Dermis blood vessel endothelial cell (primary cell): ENCODE measurements at regions not wholly inside any gene's neighbourhood (a gene's known extent, or its start where the extent isn't known, plus 50 kb on each side); places are given as distances from the start of the nearest gene placed in this dataset.
A peak's percentile ranks its signal among the peaks of the same experiment; 100 is the strongest.
"Not testable (repeated sequence)": the region's sequence is repeated elsewhere in the genome, so short reads cannot be mapped to it uniquely, and the experiment has no call there.

ENCODE experiments used
- DNase-seq: peaks from one replicate; pipeline ENCODE4 v3.0.0; 2010

DNA sequence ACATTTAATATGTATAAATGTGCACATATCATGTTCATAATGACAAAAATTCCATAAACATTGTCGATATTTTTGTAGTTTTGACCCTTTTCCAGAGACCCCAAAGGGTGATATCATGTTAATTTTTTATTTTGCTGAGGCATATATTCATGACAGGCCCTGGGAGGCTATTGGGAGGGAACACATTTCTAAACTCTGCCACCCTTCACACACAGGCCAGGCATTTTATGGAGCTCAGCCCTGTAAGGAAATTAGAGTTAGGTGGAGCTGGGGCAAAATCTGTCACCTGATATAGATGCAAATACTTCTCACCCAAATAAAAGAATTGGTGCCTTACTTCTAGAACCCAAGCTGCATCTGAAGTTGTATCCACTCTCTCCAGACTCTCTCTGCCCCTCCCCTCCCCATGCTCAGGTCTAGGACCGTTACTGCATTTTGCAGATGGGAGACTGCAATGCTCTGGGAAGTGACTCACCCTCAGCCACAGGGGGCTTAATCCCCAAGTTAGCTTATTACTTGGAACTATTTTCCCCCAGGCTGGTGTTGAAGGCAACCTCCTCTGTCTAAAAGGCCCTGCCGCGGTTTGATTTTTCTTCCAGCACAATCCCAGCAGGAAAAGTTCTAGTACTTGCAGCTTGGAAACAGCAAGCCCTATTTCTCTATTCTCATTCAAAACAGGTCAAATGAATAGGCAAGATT lies 238.9 kb downstream of the EMP1 start:
- no peak for DNase-seq

DNA sequence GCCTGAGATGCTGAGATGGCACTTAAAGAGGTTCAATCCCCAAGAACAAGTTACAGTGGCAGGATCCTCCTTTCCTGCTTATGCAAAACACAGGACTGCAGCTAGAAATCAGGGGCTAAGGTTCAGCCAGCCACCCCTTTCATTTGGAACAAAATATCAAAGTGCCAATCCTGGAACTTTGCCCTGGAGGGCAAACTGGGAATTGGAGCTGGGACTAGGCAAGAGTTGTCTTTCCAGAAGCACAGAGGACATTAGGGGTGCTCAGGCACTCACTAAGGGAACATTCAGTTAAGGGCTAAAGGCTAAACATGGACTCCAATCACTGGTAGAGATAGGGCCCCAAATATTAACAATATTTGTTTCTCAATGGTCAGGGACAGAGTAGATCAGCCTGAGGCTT lies 237.2 kb downstream of the EMP1 start:
- no peak for DNase-seq

- DNase-seq = no peak
Observed at GRCh38 chr12:13431041-13431440, 234.5 kb downstream of the EMP1 start.

- no peak for DNase-seq
Observed at GRCh38 chr12:13428538-13429265, 232.2 kb downstream of the EMP1 start.

DNA sequence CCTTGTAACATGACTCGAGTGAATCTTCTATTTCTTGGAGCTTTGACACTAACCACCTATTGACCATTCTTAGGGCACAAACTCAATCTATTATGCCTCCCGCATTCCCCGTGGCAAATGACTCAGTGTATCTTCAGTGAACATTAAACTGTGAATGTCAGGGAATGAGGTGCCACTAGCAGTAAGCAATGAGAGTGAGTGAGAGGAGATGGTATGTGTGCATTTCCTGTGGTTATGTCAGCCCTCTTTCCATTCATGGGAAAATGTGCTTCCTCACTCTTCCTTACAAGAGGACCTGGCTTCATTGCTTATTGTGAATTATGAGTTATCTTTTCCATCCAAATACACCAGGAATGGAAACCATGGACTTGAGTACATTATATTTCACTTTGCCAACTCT lies 229.2 kb downstream of the EMP1 start:
- no peak for DNase-seq

GRCh38 chr12:13422291-13422690 lies 225.8 kb downstream of the EMP1 start:
- DNase-seq = no peak

DNA sequence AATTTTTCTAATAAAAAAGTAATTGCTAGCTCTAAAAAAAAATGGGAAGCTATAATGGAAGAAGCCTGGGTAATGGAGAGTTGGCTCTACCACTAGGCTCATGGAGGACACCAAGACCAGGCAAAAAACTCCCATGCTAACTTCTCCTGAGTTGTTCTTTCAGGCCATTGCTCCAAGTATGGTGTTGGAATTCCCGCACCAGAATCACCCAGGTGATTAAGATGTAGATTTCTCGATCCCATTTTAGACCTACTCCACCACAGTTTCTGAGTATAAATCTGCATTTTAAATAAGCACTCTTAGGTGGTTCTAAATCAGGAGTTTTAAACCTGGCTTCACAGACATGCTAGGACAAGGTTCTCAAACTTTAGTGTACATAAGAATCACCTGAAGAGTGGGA lies 221.0 kb downstream of the EMP1 start:
- no peak for DNase-seq

GRCh38 chr12:13411287-13411686 lies 214.8 kb downstream of the EMP1 start:
- no peak for DNase-seq

GRCh38 chr12:13405961-13406703 lies 209.6 kb downstream of the EMP1 start:
- no peak for DNase-seq

DNA sequence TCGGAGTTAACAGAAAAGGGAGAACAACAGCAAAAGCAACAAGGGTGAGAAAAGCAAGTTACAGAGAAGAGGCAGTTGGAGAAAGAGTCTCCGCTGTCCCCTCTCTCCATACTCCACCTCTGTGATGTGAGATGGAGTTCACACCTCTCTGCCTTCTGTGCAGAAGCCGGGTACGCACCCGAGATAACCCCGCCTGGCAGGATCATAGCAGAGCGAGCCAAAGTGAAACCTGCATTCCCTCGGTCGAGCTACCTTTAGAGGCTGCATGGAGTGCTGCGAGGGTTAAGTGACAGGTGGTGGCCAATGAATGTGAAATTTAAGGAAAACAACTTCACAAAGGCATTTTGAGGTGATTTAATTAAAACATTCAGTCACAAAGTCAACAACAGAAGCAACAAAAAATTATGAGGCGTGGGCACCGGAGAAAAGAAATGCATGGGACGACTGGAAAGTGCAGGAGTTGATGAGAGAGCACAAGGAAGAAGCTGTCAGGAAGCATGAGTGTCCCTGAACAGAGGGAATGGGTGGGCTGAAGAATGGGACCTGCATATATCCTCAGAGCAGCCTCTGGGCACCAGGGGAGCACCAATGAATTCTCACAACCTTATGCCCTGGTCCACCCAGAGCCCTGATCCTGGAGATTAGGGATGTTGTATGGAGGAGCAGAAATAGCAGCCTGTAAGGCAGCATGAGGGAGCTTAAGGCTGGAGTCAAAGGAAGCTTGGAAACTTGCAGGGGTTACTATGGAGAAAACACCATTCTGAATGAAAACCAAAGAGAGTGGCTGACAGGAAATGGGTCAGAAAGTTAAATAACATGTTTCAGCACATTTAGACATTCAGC lies 208.3 kb downstream of the EMP1 start:
- no peak for DNase-seq

DNA sequence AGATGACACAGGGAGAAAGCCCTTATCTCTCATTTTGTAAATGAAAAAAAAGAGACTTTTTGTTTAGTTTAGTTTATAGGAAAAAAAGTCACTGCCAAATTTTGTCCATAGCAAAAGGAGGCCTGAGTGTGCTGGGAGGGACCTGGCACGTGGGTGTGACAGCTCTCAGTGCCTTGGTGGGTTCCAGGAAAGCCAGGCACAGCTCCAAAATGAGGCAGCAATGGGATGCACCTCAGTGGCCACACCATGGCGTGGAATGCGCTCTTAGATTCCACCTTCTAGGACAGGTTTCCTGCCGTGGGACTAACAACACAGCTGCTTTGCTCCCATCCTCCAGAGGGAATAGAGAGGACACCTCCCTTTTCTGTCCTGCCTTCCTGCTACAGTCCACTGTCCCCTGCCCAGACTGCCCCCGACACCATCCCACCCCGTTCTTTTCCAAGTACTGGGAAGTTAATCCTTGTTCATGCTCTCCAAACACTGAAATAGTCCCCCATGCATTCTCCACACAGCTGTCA lies 207.6 kb downstream of the EMP1 start:
- DNase-seq = no peak

DNA sequence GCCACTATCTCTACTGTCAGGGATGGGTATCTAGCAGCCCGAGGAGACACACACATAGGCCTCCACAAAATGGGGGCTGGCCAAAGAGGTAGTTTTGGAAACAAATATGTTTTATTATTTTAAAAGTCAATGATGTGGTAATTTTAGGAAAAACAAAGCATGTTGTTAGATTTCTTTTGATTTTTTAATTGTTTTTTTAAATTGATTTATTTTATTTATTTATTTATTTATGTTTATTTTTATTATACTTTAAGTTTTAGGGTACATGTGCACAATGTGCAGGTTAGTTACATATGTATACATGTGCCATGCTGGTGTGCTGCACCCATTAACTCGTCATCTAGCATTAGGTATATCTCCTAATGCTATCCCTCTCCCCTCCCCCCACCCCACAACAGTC lies 194.8 kb downstream of the EMP1 start:
- DNase-seq = not testable (repeated sequence)

DNA sequence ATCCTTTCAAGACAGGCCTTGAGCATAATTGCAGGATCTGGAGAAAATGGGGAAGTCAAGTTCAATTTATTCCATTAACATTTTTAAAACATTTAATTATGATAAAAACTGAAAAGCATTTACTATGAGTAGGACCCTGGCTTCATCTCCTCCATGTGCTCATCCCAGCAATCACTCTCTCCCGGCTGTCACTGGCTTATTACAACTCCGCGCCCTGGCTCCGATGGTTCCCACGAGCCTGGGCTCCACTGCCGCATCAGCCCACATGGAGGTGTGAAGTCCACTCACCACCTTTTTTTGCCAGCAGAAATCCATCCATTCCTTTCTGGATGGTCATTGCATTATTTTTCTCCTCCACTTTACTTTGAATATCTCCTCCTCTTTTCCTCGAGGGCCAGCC lies 194.4 kb downstream of the EMP1 start:
- no peak for DNase-seq

GRCh38 chr12:13390381-13390861 lies 193.9 kb downstream of the EMP1 start:
- peak; percentile 26 for DNase-seq

GRCh38 chr12:13387101-13387500 lies 190.6 kb downstream of the EMP1 start:
- no peak for DNase-seq

GRCh38 chr12:13386323-13387039 lies 190.0 kb downstream of the EMP1 start:
- DNase-seq = no peak

- no peak for DNase-seq
Observed at GRCh38 chr12:13383379-13383778, 186.9 kb downstream of the EMP1 start.

GRCh38 chr12:13380297-13380696 lies 183.8 kb downstream of the EMP1 start:
- DNase-seq = no peak

- no peak for DNase-seq
Observed at GRCh38 chr12:13379531-13380188, 183.1 kb downstream of the EMP1 start.

- DNase-seq = no peak
Observed at GRCh38 chr12:13377698-13378097, 181.2 kb downstream of the EMP1 start.
